ENCODE measurements at regions not wholly inside any gene's neighbourhood (a gene's known extent, or its start where the extent isn't known, plus 50 kb on each side); places are given as distances from the start of the nearest gene placed in this dataset.

- Histone ChIP-seq H3K4me3 (ENCODE audit: insufficient read depth, low read length, poor library complexity, severe bottlenecking) (no peak overlapping the region), H3K4me2 (ENCODE audit: low read depth, low read length, poor library complexity, severe bottlenecking) (no peak overlapping the region), H3K9me2 (replicated peaks; ENCODE audit: insufficient read depth, low read length) (no peaks in the 10 kb centered on the region), H3K36me3 (ENCODE audit: low read length) (no peaks in the 10 kb centered on the region), H2AFZ (ENCODE audit: low read depth, low read length, severe bottlenecking) (no peak overlapping the region), H3K79me2 (ENCODE audit: insufficient read depth, low read length) (no peaks in the 10 kb centered on the region), H3K27ac (ENCODE audit: low read depth, low read length) (no peak overlapping the region), H3K9me3 (ENCODE audit: insufficient read depth, low read length) (no peaks in the 10 kb centered on the region), H3K9ac (ENCODE audit: low read length) (no peak overlapping the region), H3F3A (ENCODE audit: insufficient read depth) (no peaks in the 10 kb centered on the region), H3K27me3 (ENCODE audit: low read length) (no peaks in the 10 kb centered on the region), H4K20me1 (ENCODE audit: low read depth, low read length) (no peaks in the 10 kb centered on the region)
- no peak for TF ChIP-seq EZH2phosphoT487 (conservative IDR thresholded peaks at IDR 0.05; ENCODE audit: low read length)
- TF ChIP-seq CTCF (IDR thresholded peaks at IDR 0.05; ENCODE audit: insufficient read depth, low read length, poor library complexity, severe bottlenecking), result no peak
Measured at GRCh38 chr10:4626919-4627318, 199.1 kb upstream of the AKR1E2 start.

- no peak overlapping the region for H3K4me2 ChIP-seq (ENCODE audit: low read depth, low read length, poor library complexity, severe bottlenecking)
- no peaks in the 10 kb centered on the region for H3K9me3 ChIP-seq (ENCODE audit: insufficient read depth, low read length)
- no peaks in the 10 kb centered on the region for H3F3A ChIP-seq (ENCODE audit: insufficient read depth)
- no peak overlapping the region for H3K9ac ChIP-seq (ENCODE audit: low read length)
- H3K27ac ChIP-seq (ENCODE audit: low read depth, low read length), result no peak overlapping the region
- H3K27me3 ChIP-seq (ENCODE audit: low read length), result no peaks in the 10 kb centered on the region
- no peaks in the 10 kb centered on the region for H3K36me3 ChIP-seq (ENCODE audit: low read length)
- H2AFZ ChIP-seq (ENCODE audit: low read depth, low read length, severe bottlenecking), result no peak overlapping the region
- no peaks in the 10 kb centered on the region for H3K79me2 ChIP-seq (ENCODE audit: insufficient read depth, low read length)
- TF ChIP-seq EZH2phosphoT487 (conservative IDR thresholded peaks at IDR 0.05; ENCODE audit: low read length) (no peak), CTCF (IDR thresholded peaks at IDR 0.05; ENCODE audit: insufficient read depth, low read length, poor library complexity, severe bottlenecking) (no peak)
- no peaks in the 10 kb centered on the region for H4K20me1 ChIP-seq (ENCODE audit: low read depth, low read length)
- no peaks in the 10 kb centered on the region for H3K9me2 ChIP-seq (replicated peaks; ENCODE audit: insufficient read depth, low read length)
- no peak overlapping the region for H3K4me3 ChIP-seq (ENCODE audit: insufficient read depth, low read length, poor library complexity, severe bottlenecking)
Measured at GRCh38 chr10:4623757-4624420, 202.1 kb upstream of the AKR1E2 start.

- Histone ChIP-seq H3K9ac (ENCODE audit: low read length) (no peak overlapping the region), H3K9me3 (ENCODE audit: insufficient read depth, low read length) (no peaks in the 10 kb centered on the region), H3K79me2 (ENCODE audit: insufficient read depth, low read length) (no peaks in the 10 kb centered on the region), H3K27me3 (ENCODE audit: low read length) (no peaks in the 10 kb centered on the region), H3K4me2 (ENCODE audit: low read depth, low read length, poor library complexity, severe bottlenecking) (no peak overlapping the region), H3K36me3 (ENCODE audit: low read length) (no peaks in the 10 kb centered on the region), H3F3A (ENCODE audit: insufficient read depth) (no peaks in the 10 kb centered on the region), H4K20me1 (ENCODE audit: low read depth, low read length) (no peaks in the 10 kb centered on the region), H3K4me3 (ENCODE audit: insufficient read depth, low read length, poor library complexity, severe bottlenecking) (no peak overlapping the region), H3K9me2 (replicated peaks; ENCODE audit: insufficient read depth, low read length) (no peaks in the 10 kb centered on the region), H2AFZ (ENCODE audit: low read depth, low read length, severe bottlenecking) (no peak overlapping the region), H3K27ac (ENCODE audit: low read depth, low read length) (no peak overlapping the region)
- TF ChIP-seq EZH2phosphoT487 (conservative IDR thresholded peaks at IDR 0.05; ENCODE audit: low read length), result no peak
- no peak for TF ChIP-seq CTCF (IDR thresholded peaks at IDR 0.05; ENCODE audit: insufficient read depth, low read length, poor library complexity, severe bottlenecking)
Measured at GRCh38 chr10:4623200-4623599, 202.8 kb upstream of the AKR1E2 start.
